HCT116 (cell line): ENCODE measurements at regions not wholly inside any gene's neighbourhood (a gene's known extent, or its start where the extent isn't known, plus 50 kb on each side); places are given as distances from the start of the nearest gene placed in this dataset.

Source experiments
- ATAC-seq: fragments of 200-7000 bp; cut with Tn5 transposase; 2 replicates; pipeline ENCODE4 v1.9.1; 2020; ENCODE audit warnings: mild to moderate bottlenecking, moderate library complexity
- BruUV-seq: library from RNA; stranded (reverse); fragments of 400-500 nt; replicated peaks from 2 replicates; lab custom pipeline; 2021; lab: Mats Ljungman, UMichigan
- CTCF ChIA-PET: fragments of 300-600 bp; sonication (Branson Sonifier 250); formaldehyde crosslinking; loops from one replicate; lab custom pipeline; 2021; ENCODE audit warnings: antibody characterized with exemption; lab: Charles Lee
- POLR2A ChIA-PET: fragments of 300-600, 350-600 bp; sonication (Branson Sonifier 250); formaldehyde crosslinking; loops from one replicate; lab custom pipeline; 2021; ENCODE audit warnings: antibody characterized with exemption; lab: Charles Lee
- RAD21 ChIA-PET, 2 experiments: fragments of 300-600 bp; sonication (Branson Sonifier 250); formaldehyde crosslinking; loops; one replicate each; lab custom pipeline; 2023; ENCODE audit warnings: low total read pairs in 2 of 2; ENCODE audit not compliant: uncharacterized antibody in 2 of 2, unreplicated experiment in 2 of 2, low non-redundant PET in 1 of 2; lab: Charles Lee
- DNase-seq: peaks from one replicate; pipeline ENCODE4 v3.0.0-alpha.2; 2010; ENCODE audit warnings: low read depth, low spot score
- H2AFZ ChIP-seq: fragments of 200-600 bp; shearing (Covaris generic), sonication (generic); 2 replicates; pipeline ENCODE4 v1.6.1; 2017; ENCODE audit warnings: low read depth, mixed run types, mixed read lengths, antibody characterized with exemption, low read length; ENCODE audit not compliant: poor library complexity, severe bottlenecking
- H3K27ac ChIP-seq: 2 replicates; pipeline ENCODE4 v1.5.1; 2012; ENCODE audit warnings: low read depth, low read length
- H3K27me3 ChIP-seq: fragments of 200-600 bp; sonication (generic); 2 replicates; pipeline ENCODE4 v1.6.1; 2016; ENCODE audit warnings: mixed run types, low read length, mixed read lengths; ENCODE audit not compliant: insufficient read depth
- H3K36me3 ChIP-seq, 2 experiments: fragments of 200-500 bp in 1 of 2; fragments of 200-600 bp in 1 of 2; sonication (Bioruptor generic) in 1 of 2; sonication (generic) in 1 of 2; 2 replicates each; pipeline versions ENCODE4 v1.5.1 to v1.6.1; 2014 to 2016; ENCODE audit warnings: low read length in 2 of 2, inconsistent platforms in 1 of 2, mixed read lengths in 1 of 2, mixed run types in 1 of 2; ENCODE audit not compliant: insufficient read depth in 2 of 2, control insufficient read depth in 1 of 2
- H3K4me1 ChIP-seq, 2 experiments: fragments of 200-600 bp in 1 of 2; sonication (generic) in 1 of 2; 2 replicates each; pipeline versions ENCODE4 v1.5.1 to v1.6.1; 2012 to 2017; ENCODE audit warnings: low read length in 2 of 2, inconsistent platforms in 1 of 2, mild to moderate bottlenecking in 1 of 2, mixed read lengths in 1 of 2, mixed run types in 1 of 2, moderate library complexity in 1 of 2; ENCODE audit not compliant: insufficient read depth in 2 of 2, control insufficient read depth in 1 of 2
- H3K4me2 ChIP-seq: fragments of 200-600 bp; sonication (generic); 2 replicates; pipeline ENCODE4 v1.6.1; 2017; ENCODE audit warnings: mixed run types, low read length, mixed read lengths
- H3K4me3 ChIP-seq, 2 experiments: fragments of 200-600 bp in 1 of 2; sonication (generic) in 1 of 2; replicated peaks in 1 of 2; 2 replicates each; pipeline ENCODE4 v1.5.1; 2011 to 2016; ENCODE audit warnings: low read length in 2 of 2, control low read depth in 1 of 2, low read depth in 1 of 2, mild to moderate bottlenecking in 1 of 2, mixed read lengths in 1 of 2, mixed run types in 1 of 2
- H3K79me2 ChIP-seq: fragments of 200-600 bp; sonication (generic); 2 replicates; pipeline ENCODE4 v1.6.1; 2017; ENCODE audit warnings: mild to moderate bottlenecking, mixed run types, low read length, moderate library complexity, mixed read lengths; ENCODE audit not compliant: insufficient read depth
- H3K9ac ChIP-seq: fragments of 200-600 bp; sonication (generic); 2 replicates; pipeline ENCODE4 v1.6.1; 2016; ENCODE audit warnings: low read length, mixed read lengths
- H3K9me2 ChIP-seq: fragments of 200-600 bp; sonication (generic), shearing (Covaris generic); 2 replicates; pipeline ENCODE4 v1.6.1; 2017; ENCODE audit warnings: mixed run types, mild to moderate bottlenecking, moderate library complexity; ENCODE audit not compliant: insufficient read depth
- H3K9me3 ChIP-seq, 2 experiments: fragments of 200-500 bp in 1 of 2; fragments of 200-600 bp in 1 of 2; sonication (Bioruptor generic) in 1 of 2; sonication (generic) in 1 of 2; 2 replicates each; pipeline ENCODE4 v1.6.1; 2014 to 2017; ENCODE audit warnings: low read length in 2 of 2, mixed read lengths in 2 of 2, inconsistent platforms in 1 of 2, low read depth in 1 of 2, mild to moderate bottlenecking in 1 of 2, mixed run types in 1 of 2, moderate library complexity in 1 of 2; ENCODE audit not compliant: control insufficient read depth in 1 of 2, insufficient read depth in 1 of 2
- H4K20me1 ChIP-seq: fragments of 200-600 bp; sonication (generic), shearing (Covaris generic); 2 replicates; pipeline ENCODE4 v1.6.1; 2017; ENCODE audit warnings: mixed run types, mild to moderate bottlenecking, moderate library complexity; ENCODE audit not compliant: insufficient read depth
- ATF3 ChIP-seq: IDR thresholded peaks from 2 replicates; pipeline ENCODE4 v1.6.1; 2012
- CEBPB ChIP-seq: IDR thresholded peaks from 2 replicates; pipeline ENCODE4 v1.6.1; 2012; ENCODE audit warnings: low read depth
- EZH2 ChIP-seq: fragments of 200-600 bp; sonication (generic); IDR thresholded peaks from 2 replicates; pipeline ENCODE4 v1.6.1; 2017; ENCODE audit warnings: antibody characterized with exemption, mixed run types
- EZH2phosphoT487 ChIP-seq: fragments of 200-600 bp; IDR thresholded peaks from 2 replicates; pipeline ENCODE4 v1.6.1; 2018; ENCODE audit warnings: antibody characterized with exemption, borderline replicate concordance
- JUND ChIP-seq: IDR thresholded peaks from 2 replicates; pipeline ENCODE4 v1.6.1; 2012
- POLR2A ChIP-seq: IDR thresholded peaks from 2 replicates; pipeline ENCODE4 v1.7.0; 2011; ENCODE audit warnings: borderline replicate concordance; ENCODE audit not compliant: insufficient read depth, insufficient read length; ENCODE audit errors: extremely low read depth
- POLR2AphosphoS5 ChIP-seq: IDR thresholded peaks from 2 replicates; pipeline ENCODE4 v1.6.1; 2011; ENCODE audit warnings: mild to moderate bottlenecking, low read depth, low read length, moderate library complexity
- RAD21 ChIP-seq: IDR thresholded peaks from 2 replicates; pipeline ENCODE4 v1.6.1; 2012; ENCODE audit warnings: low read depth, mild to moderate bottlenecking
- SIN3A ChIP-seq: IDR thresholded peaks from 2 replicates; pipeline ENCODE4 v1.6.1; 2012; ENCODE audit warnings: low read depth
- SP1 ChIP-seq: IDR thresholded peaks from 2 replicates; pipeline ENCODE4 v1.6.1; 2012; ENCODE audit warnings: low read depth
- TCF7L2 ChIP-seq: IDR thresholded peaks from 2 replicates; pipeline ENCODE4 v1.7.0; 2011; ENCODE audit warnings: borderline replicate concordance, inconsistent platforms; ENCODE audit not compliant: insufficient read depth, insufficient read length; ENCODE audit errors: extremely low read depth
- YY1 ChIP-seq: IDR thresholded peaks from 2 replicates; pipeline ENCODE4 v1.6.1; 2011; ENCODE audit warnings: low read length, low read depth, moderate library complexity, mild to moderate bottlenecking; ENCODE audit not compliant: insufficient replicate concordance; ENCODE audit errors: extremely low read depth
- ZFX ChIP-seq: fragments of 450-650 bp; IDR thresholded peaks from 2 replicates; pipeline ENCODE4 v1.6.1; 2017
- ZNF274 ChIP-seq: fragments of 200-500 bp; sonication (Bioruptor generic); IDR thresholded peaks from 2 replicates; pipeline ENCODE4 v1.6.1; 2014; ENCODE audit warnings: mild to moderate bottlenecking, low read depth, low read length, inconsistent platforms
- intact Hi-C: fragments of 100-400 bp; cut with micrococcal nuclease; formaldehyde crosslinking; loops from 2 replicates; pipeline ENCODE4 v1.10.0; 2022
- TF ChIP-seq, protein P1 (sequence below), 3 experiments: fragments of 200-600 bp in 1 of 3; sonication (generic) in 1 of 3; IDR thresholded peaks in 2 of 3; conservative IDR thresholded peaks in 1 of 3; 2 replicates each; pipeline ENCODE4 v1.5.1; 2012 to 2017; ENCODE audit warnings: low read depth in 2 of 3, low read length in 2 of 3, antibody characterized with exemption in 1 of 3, borderline replicate concordance in 1 of 3, control low read depth in 1 of 3, mild to moderate bottlenecking in 1 of 3, mixed read lengths in 1 of 3, mixed run types in 1 of 3, moderate library complexity in 1 of 3; ENCODE audit not compliant: insufficient read depth in 1 of 3
- TF ChIP-seq, protein P2 (sequence below): IDR thresholded peaks from 2 replicates; pipeline ENCODE4 v1.6.1; 2012

DNA sequence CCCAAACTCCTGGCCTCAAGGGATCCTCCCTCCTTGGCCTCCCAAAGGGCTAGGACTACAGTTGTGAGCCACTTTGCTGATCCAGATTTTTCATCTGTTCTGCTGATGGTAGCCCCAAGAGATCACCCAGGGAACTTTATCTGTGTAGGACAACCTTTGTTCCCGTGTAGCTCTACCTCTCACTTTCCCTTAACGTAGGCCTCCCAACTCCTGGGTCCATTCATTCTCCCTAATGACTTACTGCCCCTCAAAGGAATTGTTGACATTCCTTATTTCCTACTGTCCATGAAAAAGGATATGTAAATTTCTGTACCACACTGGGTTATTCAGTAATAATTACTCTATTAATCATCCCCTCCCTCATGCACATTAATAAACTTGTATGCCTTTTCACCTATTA is 51.0 kb upstream of the PHF24 start:
- TF ChIP-seq, protein P1, sequence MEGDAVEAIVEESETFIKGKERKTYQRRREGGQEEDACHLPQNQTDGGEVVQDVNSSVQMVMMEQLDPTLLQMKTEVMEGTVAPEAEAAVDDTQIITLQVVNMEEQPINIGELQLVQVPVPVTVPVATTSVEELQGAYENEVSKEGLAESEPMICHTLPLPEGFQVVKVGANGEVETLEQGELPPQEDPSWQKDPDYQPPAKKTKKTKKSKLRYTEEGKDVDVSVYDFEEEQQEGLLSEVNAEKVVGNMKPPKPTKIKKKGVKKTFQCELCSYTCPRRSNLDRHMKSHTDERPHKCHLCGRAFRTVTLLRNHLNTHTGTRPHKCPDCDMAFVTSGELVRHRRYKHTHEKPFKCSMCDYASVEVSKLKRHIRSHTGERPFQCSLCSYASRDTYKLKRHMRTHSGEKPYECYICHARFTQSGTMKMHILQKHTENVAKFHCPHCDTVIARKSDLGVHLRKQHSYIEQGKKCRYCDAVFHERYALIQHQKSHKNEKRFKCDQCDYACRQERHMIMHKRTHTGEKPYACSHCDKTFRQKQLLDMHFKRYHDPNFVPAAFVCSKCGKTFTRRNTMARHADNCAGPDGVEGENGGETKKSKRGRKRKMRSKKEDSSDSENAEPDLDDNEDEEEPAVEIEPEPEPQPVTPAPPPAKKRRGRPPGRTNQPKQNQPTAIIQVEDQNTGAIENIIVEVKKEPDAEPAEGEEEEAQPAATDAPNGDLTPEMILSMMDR (IDR thresholded peaks at IDR 0.05 in 2 of 3, conservative IDR thresholded peaks at IDR 0.05 in 1 of 3; ENCODE audit: borderline replicate concordance in 1 of 3, insufficient read depth in 1 of 3, low read depth in 2 of 3, low read length in 2 of 3), result no peak
- TF ChIP-seq EZH2phosphoT487 (no peak), RAD21 (no peak), POLR2AphosphoS5 (no peak), ZFX (no peak), EZH2 (no peak), SP1 (no peak), TCF7L2 (no peak), ZNF274 (no peak), ATF3 (no peak), JUND (no peak), YY1 (no peak), SIN3A (no peak), POLR2A (no peak), CEBPB (no peak)
- TF ChIP-seq, protein P2, sequence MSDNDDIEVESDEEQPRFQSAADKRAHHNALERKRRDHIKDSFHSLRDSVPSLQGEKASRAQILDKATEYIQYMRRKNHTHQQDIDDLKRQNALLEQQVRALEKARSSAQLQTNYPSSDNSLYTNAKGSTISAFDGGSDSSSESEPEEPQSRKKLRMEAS, result no peak
- TF ChIP-seq, all 23 proteins: peak for 0
- H3K4me2 ChIP-seq, result no peak overlapping the region
- H3K27ac ChIP-seq, result no peak overlapping the region
- H3K9ac ChIP-seq, result no peak overlapping the region
- H3K4me1 ChIP-seq, result no peaks in the 10 kb centered on the region
- H2AFZ ChIP-seq, result no peak overlapping the region
- H3K4me3 ChIP-seq, result no peak overlapping the region
- H3K79me2 ChIP-seq, result no peaks in the 10 kb centered on the region
- no peaks in the 10 kb centered on the region for H3K9me3 ChIP-seq
- H4K20me1 ChIP-seq, result no peaks in the 10 kb centered on the region; the same call in 1 of the 2 replicates
- ATAC-seq (no peak), DNase-seq (no peak)
- H3K36me3 ChIP-seq, result no peaks in the 10 kb centered on the region
- BruUV-seq, result no TSS peak
- H3K9me2 ChIP-seq, result no peaks in the 10 kb centered on the region
- CTCF ChIA-PET, result no interaction called here
- intact Hi-C loops, result no loop called here
- H3K27me3 ChIP-seq, result peaks cover 13% of the 10 kb centered on the region
- RAD21 ChIA-PET, result no interaction called here
- POLR2A ChIA-PET, result no interaction called here
